ENCODE measurements at regions not wholly inside any gene's neighbourhood (a gene's known extent, or its start where the extent isn't known, plus 50 kb on each side); places are given as distances from the start of the nearest gene placed in this dataset.
"Not testable (repeated sequence)": the region's sequence is repeated elsewhere in the genome, so short reads cannot be mapped to it uniquely, and the experiment has no call there.

GRCh38 chr17:63082273-63082861 lies 116.3 kb downstream of the TANC2 start:
- peak; percentile 31 for DNase-seq

- DNase-seq: no peak
These were observed 116.9 kb downstream of the TANC2 start for GRCh38 chr17:63082952-63083351.

GRCh38 chr17:63086483-63087185 lies 120.6 kb downstream of the TANC2 start:
- DNase-seq: no peak

- not testable (repeated sequence) for DNase-seq
These were observed 124.5 kb downstream of the TANC2 start for GRCh38 chr17:63090358-63091114.

DNA sequence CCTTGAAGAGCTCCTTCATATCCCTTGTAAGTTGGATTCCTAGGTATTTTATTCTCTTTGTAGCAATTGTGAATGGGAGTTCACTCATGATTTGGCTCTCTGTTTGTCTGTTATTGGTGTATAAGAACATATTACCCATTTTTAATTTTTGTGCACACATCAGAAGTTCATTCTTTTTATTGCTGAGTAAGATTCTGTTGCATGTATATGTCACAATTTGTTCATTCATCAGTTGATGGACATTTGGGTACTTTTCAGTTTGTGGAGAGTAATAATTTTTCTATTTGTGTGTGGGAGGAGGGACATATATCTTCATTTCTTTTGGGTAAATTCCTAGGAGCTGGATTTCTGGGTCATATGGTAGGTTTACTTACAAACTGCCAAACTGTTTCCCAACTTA lies 125.9 kb downstream of the TANC2 start:
- DNase-seq: not testable (repeated sequence)

DNA sequence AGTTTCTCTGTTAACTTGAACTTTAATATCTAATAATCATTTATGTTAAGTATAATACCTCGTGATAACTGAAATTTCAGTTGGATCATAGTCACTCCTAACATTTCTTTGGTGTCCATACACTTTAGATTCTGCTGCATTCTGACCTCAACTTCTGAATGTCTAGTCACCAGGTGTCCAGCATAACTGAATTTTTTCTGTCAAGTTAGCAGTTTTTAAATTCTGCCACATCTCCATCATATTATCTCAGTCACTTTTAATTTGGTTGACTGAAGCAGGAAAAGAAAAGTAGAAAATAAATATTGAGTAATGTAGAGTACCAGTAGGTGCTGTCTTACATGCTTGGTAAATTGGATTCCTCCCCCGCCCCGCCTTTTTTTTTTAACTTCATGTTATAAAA lies 128.6 kb downstream of the TANC2 start:
- DNase-seq: no peak

DNA sequence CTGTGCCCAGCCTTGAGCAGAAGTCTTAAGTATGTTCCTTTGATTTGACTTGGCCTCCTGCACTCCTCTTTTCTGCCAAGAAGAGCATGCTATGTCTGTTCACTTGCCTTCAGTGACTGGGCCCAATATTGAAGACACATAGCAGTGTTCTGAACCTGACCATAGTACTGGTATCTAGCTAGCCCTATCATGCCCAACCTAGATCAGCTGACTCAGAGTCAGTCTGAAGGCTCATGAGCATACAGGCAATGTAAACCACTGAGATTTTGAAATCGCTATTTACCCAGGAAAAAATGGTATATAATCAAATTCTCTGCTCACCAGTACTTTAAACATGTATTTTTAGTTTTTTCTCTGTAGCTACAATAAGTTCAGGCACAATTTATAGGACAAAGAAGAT lies 129.4 kb downstream of the TANC2 start:
- no peak for DNase-seq

DNA sequence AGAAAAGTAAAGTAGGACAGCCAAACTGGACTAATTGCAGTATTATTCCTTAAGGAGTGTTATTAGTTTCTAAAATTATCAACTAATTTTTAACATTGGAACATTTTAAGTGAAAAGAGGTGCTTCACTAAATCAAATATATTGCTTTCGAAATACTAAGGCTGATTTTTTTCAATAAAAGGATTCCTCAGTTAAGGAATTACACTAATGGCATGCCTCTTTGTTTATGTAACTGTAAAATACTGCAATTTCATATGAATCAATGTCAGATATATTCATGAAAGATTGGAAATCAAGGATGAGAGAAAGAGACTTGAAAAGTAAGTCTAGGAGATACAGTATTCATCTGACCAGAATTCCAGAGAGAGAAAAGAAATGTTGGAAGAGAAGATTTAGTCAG lies 129.8 kb downstream of the TANC2 start:
- no peak for DNase-seq

GRCh38 chr17:63096426-63096825 lies 130.4 kb downstream of the TANC2 start:
- no peak for DNase-seq

- no peak for DNase-seq
These were observed 133.4 kb downstream of the TANC2 start for GRCh38 chr17:63099425-63099824.

GRCh38 chr17:63102034-63102433 lies 136.0 kb downstream of the TANC2 start:
- DNase-seq: no peak

DNA sequence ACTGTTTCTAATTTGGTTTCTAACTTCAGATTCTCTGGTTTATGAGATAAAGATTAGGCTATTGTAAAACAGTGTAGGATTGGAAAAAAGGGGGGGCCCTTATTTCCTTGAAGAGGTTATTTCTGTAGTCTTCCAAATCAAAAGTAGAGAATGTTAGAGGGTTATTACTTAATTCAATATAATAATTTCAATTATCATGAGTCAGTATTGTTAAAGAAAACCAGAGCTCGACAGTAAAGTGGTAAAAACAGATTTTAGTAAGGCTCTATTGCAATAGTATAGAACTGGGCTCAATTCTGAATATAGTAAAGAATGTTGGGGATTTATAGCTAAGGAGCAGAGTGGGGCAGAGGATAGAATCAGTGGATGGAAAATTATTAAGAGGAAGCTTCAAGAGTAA lies 140.0 kb downstream of the TANC2 start:
- DNase-seq: no peak

GRCh38 chr17:63109661-63110060 lies 143.6 kb downstream of the TANC2 start:
- no peak for DNase-seq

DNA sequence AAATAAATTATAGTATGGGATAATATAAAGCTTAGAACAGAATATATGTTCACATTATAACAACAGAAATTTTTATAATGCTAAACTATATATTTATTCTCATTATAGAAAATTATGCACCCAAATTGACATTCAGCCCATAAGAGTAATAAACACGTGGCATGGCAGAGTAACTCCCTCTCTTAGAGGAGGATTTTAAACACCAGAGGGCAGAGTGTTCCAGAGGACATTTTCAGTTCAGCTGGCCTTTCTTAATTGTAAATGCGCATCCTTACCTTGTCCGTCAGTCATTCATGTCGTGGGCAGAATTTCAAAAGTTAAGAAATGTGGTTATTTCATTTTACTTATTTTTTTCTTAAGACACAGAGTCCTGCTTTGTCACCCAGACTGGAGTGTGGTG lies 147.1 kb downstream of the TANC2 start:
- DNase-seq: no peak

GRCh38 chr17:63116228-63116627 lies 150.2 kb downstream of the TANC2 start:
- no peak for DNase-seq

GRCh38 chr17:63116967-63117830 lies 151.2 kb downstream of the TANC2 start:
- peak; percentile 74 for DNase-seq

GRCh38 chr17:63120406-63120805 lies 154.4 kb downstream of the TANC2 start:
- no peak for DNase-seq

GRCh38 chr17:63124536-63124935 lies 158.5 kb downstream of the TANC2 start:
- no peak for DNase-seq

GRCh38 chr17:63124958-63125357 lies 158.9 kb downstream of the TANC2 start:
- DNase-seq: no peak

GRCh38 chr17:63125987-63126386 lies 160.0 kb downstream of the TANC2 start:
- no peak for DNase-seq

GRCh38 chr17:63126607-63127006 lies 160.6 kb downstream of the TANC2 start:
- DNase-seq: no peak

DNA sequence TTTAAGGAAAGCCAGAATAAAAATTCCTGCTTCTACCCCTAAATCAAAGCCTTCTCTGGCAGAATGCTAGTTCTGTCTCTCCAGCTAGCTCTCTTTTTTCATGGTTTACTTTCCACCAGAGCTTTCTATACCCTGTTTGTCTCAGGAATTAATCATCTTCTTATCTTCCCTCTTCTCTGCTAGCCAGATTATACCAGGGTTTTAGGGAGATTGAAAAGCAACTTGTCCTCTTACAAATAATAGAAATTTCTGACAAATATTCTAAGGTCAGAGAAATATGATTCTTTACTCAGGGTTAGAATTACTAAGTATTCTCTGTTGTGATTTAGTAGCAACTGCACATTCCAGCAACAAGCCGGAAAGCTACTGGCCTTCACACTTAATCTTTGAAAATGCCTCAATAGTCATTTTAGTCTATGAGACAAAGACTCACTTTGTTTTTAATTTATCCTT lies 166.4 kb downstream of the TANC2 start:
- DNase-seq: no peak

GRCh38 chr17:63133491-63133890 lies 167.5 kb downstream of the TANC2 start:
- DNase-seq: no peak
